ENCODE measurements at regions not wholly inside any gene's neighbourhood (a gene's known extent, or its start where the extent isn't known, plus 50 kb on each side); places are given as distances from the start of the nearest gene placed in this dataset.
"Not testable (repeated sequence)": the region's sequence is repeated elsewhere in the genome, so short reads cannot be mapped to it uniquely, and the experiment has no call there.

DNA sequence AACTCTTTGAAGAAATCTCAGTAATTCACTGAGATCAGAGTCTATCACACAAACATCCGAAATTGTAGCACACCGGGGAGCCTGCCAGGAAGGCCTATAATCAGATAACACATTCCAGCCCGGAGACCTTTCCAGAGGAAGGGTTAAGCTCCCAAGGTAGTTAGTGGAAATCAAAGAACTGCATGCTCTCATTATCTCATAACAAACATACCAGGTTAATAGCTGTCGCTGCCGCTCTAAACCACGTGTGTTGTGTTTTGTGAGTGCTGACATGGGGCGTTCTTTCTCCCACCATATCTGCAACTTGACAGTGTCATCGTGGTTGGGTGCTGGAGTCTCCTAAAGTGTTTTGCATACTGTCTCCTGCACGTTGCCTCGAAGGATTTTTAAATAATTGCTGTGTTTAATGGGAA lies 120.7 kb upstream of the CARD11 start:
- no peak for DNase-seq

DNA sequence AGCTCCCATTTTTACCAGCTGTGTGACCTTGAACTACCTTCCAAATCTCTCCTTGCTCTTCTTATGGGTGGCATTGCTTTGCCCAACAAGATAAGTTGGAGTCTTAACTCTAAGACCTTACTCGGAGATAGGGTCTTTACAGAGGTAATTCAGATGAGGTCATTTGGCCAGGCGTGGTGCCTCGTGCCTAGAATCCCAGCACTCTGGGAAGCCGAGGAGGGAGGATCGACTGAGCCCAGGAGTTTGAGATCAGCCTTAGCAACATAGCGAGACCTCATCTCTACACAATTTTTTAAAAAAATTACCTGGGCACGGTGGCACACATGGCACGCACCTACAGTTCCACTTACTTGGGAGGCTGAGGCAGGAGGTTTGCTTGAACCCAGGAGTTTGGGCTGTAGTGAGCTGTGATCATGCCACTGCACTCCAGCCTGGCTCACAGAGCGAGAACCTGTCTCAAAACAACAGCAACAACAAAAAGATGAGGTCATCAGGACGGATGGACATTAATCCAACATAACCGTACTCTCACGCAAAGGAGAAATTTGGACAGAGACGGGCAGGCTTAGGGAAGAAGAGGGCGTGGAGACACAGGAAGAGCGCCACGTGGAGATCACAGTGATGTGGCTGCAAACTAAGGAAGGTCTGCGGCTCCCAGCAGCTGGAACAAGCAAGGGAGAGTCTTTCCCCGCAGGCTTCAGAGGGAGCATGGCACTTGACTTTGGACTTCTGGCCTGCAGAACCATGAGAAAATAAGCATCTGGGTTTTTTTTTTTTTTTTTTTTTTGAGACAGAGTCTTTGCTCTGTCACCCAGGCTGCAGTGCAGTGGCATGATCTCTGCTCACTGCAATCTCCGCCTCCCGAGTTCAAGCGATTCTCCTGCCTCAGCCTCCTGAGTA lies 122.3 kb upstream of the CARD11 start:
- no peak for DNase-seq

DNA sequence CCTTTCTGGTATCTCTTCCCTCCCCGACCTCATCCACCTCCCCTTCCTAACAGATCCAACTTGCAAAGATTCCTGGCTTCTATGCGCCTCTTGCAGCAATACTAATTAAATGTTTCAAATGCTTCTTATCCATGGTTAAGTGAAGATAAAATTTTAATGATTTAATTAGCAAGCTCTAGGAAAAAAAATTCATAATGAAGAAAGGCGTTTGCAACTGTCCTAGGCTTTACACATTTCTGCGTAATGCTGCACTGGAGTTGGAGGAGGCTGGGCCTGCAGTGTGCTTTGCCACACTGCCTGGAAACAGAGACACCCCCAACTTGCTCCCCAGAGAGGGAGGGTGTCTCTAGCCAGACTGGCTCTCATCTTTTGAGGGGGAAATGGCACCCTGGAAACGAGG lies 123.9 kb upstream of the CARD11 start:
- no peak for DNase-seq

DNA sequence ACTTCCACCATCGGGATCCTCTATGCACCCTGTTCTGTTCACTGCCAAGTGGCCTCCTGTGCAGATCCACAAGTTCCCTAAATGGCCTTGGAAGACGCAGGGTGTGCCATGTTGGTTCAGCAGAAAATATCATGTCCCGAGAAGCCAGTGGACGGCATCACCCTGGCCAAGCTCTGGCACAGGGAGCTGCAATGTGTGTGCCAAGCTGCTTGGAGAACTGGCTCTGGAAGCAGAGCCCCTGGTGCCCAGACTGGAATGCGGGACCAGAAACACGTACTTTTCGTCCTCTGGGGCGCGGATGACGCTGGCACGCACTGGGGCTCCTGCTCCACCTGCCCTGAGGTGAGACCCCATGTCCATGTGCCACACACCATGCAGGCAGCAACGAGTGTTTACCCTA lies 124.7 kb upstream of the CARD11 start:
- no peak for DNase-seq

DNA sequence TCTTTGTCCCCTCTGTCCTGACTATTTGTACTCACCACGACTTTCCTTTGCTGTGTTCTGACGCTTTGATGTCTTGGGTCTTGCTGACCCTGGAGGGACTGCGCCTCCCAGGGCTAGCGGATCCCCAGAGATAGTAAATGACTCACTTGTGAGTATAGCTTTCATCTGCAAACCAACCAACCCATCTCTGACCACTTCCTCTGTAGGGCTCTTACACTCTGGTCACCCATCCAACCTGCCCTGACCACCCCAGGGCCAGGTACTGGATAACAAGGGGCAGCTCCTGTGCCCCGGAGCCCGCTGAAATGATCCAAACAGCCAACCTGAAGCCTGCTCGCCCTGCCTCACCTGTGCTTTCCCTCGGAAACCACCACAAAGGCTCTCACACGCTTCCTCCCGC lies 125.2 kb upstream of the CARD11 start:
- DNase-seq, result no peak

DNA sequence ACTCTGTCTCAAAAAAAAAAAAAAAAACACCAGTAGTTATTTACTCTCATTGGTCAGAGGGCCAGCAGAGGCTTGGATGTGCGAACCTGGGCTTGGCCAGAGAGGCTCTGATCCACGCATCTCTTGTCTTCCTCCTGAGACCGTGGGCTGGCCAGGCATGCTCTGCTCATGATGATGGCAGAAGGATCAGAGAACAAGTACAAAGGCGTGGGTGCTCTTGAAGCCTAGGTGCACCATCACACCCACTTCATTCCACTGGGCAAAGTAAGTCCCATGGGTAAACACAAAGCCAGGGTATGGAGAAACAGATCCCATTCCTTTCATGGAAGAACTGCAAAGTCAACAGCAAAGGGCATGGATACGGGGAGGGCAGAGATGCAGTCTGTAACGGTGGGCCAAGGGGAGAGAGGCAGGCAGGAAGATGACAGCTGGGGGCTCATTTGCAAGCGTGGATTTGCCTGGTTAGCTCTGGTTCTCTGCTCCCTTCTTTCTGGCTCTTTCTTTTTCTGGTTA lies 128.2 kb upstream of the SDK1 start:
- no peak for DNase-seq

DNA sequence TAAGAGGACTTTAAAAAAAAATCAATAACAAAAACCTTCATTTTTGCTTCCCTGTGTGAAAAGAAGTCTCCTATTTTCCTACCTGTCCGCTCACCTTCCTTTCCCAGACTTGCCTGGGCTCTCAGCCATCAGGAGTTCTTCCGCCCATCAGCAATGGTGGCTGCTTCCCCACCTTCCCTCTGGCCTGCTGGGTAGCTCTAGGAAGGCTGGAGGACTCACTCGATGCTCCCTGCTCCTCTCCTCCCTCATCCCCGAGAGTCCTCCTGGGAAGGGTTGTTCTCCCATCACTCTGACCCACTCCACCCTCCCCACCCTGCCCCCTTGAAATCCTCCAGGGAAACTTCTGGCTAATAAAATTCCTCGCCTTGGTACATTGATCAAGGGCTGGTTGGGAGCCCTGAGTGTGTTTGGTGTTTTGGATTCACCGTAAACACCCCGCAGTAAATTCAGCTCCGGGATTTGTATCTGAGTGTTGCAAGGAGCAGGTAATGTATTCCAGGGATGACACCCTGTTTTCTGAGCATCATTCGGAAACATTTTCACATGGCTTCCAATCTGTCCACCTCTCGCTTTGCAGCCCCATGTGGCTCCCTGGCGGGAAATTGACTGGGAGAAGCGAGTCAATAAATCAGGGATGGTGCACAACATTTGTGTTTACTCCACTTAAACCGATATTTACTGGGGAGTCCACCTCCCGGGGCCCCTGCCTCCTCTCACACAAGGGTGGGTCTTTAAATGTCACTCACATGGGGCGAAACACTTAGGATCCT lies 126.4 kb upstream of the SDK1 start:
- DNase-seq, result peak; percentile 64

DNA sequence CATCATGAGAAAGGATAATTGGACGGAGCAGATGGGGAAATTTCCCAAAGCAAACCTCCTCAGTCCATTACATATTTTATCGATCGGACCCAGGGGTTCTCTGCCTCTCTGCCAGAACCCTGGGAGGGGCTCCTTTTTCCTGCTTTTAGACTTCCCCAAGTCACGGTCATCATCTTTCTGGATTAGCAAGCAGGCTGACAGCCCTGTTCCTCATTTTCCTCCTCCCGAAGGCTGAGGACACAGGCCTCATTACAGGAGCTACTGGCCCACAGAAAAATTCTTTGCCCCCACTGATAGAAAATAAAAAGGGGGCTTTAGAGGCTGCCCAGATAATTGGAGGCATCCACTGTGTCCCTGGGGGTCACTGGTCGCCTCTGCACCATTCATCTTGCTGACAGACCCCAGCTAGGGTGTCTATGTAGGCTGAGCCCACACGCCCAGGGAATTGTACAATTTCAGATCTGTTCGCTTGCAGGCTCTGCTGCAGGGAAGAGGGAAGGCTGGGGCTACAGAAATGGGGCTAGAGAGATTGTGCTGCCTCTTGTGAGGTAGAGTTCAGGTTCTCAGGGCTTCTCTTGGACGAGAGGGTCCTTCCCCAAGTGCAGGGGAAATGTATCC lies 125.7 kb upstream of the SDK1 start:
- DNase-seq, result peak; percentile 60

DNA sequence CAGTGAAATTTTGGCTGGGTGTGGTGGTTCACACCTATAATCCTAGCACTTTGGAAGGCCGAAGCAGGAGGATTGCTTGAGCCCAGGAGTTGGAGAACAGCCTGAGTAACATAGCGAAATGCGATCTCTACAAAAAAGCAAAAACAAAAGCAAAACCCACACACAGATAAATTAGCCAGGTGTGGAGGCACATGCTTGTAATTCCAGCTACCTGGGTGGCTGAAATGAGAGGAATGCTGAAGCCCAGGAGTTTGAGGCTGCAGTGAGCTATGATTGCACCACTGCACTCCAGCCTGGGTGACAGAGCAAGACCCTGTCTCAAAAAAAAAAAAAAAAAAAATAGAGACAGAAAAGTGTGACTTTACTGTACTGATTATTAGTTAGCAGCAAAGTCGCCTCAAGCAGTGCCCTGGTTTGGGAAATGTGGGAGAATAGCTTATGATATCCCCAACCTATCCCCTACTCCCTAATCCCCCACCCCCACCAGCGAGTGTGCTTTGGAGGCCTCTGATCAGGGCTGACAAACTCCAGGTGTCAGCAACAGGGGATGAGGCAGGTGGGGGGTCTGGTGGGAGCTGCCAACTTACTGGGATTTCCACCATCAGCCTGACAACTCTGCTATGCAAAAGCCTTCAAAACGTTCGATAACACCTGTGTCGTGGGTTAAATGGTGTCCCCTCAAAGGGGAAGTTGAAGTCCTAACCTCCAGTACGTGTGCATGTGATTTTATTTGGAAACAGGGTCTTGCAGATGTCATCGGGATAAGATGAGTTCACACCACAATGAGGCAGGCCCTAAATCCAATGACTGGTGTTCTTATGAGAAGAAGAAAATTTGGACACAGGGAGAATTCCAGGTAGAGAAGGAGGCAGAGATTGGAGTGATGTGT lies 124.7 kb upstream of the SDK1 start:
- DNase-seq, result no peak

DNA sequence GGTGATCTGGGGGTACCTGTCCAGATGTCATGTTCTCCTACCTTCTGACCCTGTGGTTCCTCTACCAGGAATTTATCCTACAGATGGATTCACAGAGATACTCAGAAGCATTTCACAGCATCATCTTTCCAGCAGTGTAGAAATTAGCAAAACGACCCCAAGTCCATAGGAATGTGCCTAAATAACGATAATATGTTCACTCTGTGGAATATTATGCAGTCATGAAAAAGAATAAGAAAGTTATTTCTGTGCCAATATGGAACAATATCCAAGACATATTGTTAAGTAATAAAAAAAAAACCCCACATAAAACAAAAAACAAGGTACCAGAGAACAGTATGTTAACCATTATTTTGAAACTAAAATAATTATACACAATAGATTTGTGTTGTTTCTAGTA lies 123.8 kb upstream of the SDK1 start:
- no peak for DNase-seq

DNA sequence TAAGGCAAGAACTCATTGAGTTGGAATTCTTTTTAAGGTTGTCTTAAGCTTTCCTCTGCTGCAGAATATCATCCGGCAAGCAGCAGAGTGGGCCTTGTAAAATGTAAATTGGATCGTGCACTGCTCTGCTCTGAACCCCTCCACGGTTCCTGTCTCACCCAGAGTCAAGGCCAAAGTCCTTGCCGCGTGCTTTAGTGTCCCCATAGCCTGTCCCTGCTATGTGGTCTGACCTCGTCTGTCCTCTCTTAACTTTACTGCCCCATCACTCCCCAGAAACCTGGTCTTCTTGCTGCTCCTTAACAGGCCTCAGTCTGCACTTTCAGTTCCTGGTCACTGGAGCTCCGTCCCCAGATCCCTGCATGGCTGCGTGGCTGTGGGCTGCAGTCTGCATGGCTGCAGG lies 121.6 kb upstream of the SDK1 start:
- no peak for DNase-seq

DNA sequence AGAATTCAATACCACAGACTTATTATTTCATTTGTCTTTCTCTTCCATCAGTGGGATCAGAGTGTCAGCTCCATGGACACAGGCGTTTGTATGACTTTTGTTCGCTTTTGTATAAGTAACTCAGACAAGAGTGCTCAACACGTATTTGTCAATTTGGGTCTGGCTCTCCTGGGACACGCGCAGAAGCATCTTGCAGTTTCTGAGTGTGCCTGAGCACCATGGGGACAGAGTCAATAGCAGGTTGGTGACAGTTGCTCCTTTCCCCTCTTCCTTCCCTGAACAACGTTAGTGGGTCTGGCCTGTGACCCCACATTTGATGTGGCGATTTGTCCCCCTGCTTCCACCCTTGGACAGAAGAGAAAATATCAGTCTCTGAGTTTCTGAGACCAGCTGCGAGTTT lies 120.4 kb upstream of the SDK1 start:
- DNase-seq, result no peak

DNA sequence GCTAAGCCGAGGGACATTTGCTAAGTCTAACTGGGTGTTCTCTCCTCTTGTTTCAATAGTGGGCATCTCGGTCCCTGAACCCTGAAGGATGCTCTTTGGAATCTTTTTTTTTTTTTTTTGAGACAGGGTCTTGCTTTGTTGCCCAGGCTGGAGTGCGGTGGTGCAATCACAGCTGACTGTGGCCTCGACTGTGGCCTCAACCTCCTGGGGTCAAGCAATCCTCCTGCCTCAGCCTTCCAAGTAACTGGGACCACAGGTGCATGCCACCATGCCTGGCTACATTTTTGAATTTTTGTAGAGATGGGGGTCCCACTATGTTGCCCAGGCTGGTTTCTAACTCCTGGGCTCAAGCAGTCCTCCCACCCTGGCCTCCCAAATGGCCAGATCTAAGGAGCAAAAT lies 119.0 kb upstream of the SDK1 start:
- DNase-seq, result not testable (repeated sequence)

DNA sequence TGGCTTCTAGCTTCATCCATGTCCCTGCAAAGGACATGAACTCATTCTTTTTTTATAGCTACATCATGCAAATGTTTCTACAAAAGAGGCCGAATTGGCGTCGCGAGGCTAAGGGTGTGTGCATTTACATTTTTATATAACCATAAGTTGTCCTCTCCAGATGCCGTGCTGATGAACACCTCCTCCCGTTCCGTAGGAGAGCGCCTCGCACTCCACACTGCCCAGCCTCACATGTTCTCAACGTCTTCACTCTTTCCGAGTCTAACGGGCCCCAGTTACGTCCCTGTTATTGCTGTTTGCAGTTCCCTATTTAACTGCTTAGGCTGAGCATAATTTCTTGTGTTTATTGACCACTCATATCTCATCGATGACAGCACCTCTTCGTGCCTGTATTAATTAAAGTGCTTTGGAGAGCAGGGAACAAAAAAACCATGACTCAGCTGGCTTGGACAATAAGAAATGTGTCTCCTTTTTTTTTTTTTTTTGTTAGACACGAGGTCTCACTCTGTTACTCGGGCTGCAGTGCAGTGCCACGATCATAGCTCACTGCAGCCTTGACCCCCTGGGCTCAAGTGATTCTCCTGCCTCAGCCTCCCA lies 113.5 kb upstream of the SDK1 start:
- DNase-seq, result no peak

DNA sequence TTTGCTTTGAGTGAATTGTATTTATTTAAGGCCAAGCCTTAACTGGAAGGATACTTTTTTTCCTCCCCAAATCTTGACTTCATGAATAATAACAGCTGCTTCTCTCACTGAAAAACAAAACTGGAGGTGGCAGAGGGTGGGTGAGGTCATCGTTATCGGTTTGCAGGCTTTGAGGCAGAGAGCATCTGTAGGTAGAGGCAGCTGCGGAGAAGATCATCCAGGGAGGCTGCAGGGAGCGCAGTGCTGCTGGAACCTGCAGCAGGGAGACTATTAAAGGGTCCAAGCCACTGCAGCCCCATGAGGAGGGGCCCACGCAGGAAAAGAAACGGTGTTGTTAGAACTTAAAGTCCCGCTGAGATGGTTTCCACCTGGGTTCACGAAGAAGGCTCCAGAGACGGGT lies 112.1 kb upstream of the SDK1 start:
- no peak for DNase-seq

DNA sequence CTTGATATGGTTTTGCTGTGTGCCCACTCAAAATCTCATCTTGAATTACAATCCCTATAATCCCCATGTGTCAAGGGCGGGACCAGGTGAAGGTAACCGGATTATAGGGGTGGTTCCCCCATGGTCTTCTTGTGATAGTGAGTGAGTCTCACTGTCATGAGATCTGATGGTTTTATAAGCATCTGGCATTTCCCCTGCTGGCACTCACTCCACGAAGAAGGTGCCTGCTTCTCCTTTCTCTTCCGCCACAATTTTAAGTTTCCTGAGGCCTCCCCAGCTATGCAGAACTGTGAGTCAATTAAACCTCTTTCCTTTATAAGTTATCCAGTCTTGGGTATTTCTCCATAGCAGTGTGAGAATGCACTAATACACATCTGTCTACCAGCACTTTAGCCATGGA lies 109.5 kb upstream of the SDK1 start:
- DNase-seq, result no peak

DNA sequence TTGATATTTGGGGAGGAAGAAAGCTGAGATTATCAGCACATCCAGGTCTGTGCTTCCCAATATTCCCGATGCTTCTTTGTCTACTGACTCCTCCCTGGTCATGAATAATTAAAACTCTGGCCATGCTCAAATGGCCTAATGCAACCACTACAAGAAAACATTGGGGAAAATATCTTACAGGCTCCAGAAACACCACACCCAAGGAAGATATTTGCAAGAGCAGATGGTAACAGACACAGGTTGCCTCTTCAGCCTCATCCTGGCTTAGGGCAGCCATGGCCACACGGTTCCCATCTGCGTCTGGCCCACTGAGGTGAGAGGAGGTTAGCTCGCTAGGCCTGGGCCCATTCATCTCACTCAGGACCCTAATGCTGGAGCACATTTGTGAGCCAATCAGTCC lies 108.4 kb upstream of the SDK1 start:
- peak; percentile 16 for DNase-seq

DNA sequence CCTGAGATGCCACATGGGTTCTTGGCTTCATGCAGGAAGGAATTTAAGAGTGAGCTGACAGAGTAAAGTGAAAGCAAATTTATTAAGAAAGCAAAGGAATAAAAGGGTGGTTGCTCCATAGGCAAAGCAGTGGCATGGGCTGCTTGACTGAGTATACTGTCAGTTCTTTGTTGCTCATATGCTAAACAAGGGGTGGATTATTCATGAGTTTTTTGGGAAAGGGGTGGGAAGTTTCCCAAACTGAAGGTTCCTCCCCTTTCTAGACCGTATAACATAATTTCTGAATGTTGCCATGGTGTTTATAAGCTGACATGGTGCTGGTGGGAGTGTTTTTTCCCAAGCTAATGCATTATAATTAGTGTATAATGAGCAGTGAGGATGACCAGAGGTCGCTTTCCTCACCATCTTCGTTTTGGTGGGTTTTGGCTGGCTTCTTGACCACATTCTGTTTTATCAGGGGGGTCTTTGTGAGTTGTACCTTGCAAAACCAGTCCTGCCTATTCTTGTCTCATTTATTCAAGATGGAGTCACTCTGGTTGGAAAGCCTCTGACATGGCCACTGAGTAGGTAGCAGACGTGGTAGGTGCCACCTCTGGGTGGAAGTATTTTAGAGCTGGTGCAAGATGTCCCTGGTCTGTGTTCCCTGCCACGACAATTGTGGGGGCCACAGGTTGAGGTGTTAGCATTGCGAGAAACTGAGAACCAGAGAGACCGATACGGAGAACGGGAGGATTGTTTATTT lies 107.5 kb upstream of the SDK1 start:
- no peak for DNase-seq

DNA sequence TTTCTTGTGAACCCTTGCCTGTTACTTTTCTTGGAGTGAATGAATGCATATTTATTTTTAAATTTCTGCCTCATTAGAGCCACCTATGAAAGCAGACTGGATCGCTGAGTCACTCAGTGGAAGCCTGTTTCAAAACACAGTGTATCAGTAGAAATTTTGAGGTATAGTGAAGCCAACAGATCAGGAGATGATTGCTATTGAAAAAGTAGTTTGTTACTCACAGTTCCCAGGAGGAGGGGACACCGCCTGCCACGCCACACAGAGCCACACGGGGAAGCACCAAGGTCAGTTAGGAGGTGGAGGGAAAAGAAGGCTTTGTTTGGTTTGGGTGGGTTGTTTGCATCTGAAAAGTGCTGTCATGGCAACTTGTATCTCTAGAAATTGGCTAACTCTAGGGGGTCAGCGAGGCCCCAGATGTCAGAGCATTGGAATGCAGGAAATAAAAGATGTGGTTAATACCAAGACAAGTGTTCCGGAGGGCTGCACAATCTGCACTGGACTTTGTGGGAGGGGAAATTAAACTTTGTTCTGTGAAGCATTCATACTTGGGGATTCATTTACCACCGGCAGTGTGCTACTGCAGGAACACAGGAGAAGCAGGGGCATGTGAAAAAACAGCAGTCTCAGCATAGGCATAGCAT lies 106.4 kb upstream of the SDK1 start:
- DNase-seq, result peak; percentile 29

DNA sequence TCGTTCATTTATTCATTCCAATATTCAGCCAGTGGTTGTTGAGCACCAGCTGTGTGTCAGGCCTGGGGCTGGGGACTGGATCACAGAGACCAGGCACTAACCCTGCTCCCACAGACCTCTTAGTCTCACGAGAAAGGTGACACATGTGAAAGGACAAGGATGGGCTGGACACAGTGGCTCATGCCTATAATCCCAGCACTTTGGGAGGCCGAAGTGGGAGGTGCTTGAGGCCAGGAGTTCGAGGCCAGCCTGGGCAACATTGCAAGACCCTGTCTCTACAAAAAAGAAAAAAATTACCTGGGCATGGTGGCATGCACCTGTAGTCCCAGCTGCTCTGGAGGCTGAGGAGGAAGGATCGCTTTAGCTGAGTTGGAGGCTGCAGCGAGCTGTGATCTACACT lies 105.9 kb upstream of the SDK1 start:
- no peak for DNase-seq
